Bronchial epithelial cell (primary cell): ENCODE measurements at regions not wholly inside any gene's neighbourhood (a gene's known extent, or its start where the extent isn't known, plus 50 kb on each side); places are given as distances from the start of the nearest gene placed in this dataset.

Source experiments
- DNase-seq: peaks from one replicate; pipeline ENCODE4 v3.0.0-alpha.2; 2010; ENCODE audit warnings: low read depth
- FAIRE-seq: peaks from 2 replicates; lab custom pipeline; 2011; peaks lifted over from hg19 to GRCh38; lab: Jason Lieb, UNC
- H3K27me3 ChIP-seq: 2 replicates; pipeline ENCODE4 v1.5.1; 2011; ENCODE audit warnings: low read length; ENCODE audit not compliant: control insufficient read depth, insufficient read depth
- H3K36me3 ChIP-seq: 2 replicates; pipeline ENCODE4 v1.5.1; 2011; ENCODE audit warnings: low read length; ENCODE audit not compliant: control insufficient read depth, insufficient read depth
- H3K4me3 ChIP-seq: 2 replicates; pipeline ENCODE4 v1.5.1; 2011; ENCODE audit warnings: mild to moderate bottlenecking, low read depth, low read length, control low read depth
- TF ChIP-seq, protein P1 (sequence below): IDR thresholded peaks from 2 replicates; pipeline ENCODE4 v1.5.1; 2011; ENCODE audit warnings: mild to moderate bottlenecking, moderate library complexity, low read length, control low read depth, inconsistent platforms; ENCODE audit not compliant: insufficient read depth, severe bottlenecking

DNA sequence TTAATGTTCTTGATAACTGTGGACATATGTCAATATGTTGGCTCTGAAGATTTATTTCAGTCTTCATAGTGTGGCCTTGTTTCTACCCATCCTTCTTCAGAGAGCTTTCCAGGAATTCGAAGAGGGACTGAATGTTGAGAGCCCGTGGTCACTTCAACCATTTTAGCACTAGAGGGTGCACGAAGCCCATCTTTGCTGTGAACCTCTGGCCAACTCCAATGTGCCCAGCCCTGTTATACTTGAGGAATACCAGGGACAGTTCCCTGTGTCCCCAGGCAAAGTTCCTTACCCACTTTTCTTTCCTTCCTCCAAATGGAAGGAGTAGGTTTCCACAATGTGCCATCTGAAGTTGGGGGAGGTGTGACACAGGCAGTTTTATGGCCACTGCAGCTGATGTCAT, 603.5 kb downstream of the RPL10L start:
- TF ChIP-seq, protein P1, sequence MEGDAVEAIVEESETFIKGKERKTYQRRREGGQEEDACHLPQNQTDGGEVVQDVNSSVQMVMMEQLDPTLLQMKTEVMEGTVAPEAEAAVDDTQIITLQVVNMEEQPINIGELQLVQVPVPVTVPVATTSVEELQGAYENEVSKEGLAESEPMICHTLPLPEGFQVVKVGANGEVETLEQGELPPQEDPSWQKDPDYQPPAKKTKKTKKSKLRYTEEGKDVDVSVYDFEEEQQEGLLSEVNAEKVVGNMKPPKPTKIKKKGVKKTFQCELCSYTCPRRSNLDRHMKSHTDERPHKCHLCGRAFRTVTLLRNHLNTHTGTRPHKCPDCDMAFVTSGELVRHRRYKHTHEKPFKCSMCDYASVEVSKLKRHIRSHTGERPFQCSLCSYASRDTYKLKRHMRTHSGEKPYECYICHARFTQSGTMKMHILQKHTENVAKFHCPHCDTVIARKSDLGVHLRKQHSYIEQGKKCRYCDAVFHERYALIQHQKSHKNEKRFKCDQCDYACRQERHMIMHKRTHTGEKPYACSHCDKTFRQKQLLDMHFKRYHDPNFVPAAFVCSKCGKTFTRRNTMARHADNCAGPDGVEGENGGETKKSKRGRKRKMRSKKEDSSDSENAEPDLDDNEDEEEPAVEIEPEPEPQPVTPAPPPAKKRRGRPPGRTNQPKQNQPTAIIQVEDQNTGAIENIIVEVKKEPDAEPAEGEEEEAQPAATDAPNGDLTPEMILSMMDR, result peak; percentile 28
- Histone ChIP-seq H3K36me3 (no peaks in the 10 kb centered on the region), H3K27me3 (no peaks in the 10 kb centered on the region), H3K4me3 (no peak overlapping the region)
- DNase-seq (peak; percentile 37), FAIRE-seq (no peak)

DNA sequence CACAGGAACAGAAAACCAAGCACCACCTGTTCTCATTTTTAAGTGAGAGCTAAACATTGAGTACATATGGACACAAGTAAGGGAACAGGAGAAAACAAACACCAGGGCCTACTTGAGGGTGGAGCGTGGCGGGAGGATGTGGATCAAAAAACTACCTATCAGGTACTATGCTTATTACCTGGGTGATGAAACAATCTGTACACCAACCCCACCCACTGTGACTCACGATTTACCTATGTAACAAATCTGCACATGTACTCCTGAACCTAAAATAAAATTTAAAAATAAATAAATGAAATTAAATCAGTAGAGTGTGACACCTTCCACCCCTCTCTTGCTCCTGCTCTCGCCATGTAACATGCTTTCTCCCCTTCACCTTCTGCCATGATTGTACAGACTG, 615.5 kb downstream of the RPL10L start:
- TF ChIP-seq, protein P1, result no peak
- Histone ChIP-seq H3K27me3 (no peaks in the 10 kb centered on the region), H3K36me3 (no peaks in the 10 kb centered on the region), H3K4me3 (no peak overlapping the region)
- DNase-seq, result peak; percentile 63
- no peak for FAIRE-seq

DNA sequence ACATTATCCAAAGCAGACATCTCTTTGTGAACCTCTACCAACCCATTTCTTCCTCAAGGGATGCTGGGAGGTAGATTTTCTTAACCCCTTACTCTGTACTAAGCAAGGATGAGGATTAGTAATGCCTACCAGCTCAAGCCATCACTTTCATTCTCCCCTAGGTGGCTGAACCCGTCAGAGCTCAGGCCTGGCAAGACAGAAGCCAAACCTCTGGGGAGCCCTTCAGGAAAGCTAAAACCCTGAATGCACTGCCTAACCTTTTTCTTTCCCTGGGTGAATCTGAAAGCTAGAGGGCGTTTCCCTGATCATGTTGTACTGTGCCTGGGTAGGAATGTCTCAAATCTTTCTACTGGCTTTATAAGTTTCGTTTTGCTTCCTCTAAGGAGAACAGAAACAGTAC, 617.3 kb downstream of the RPL10L start:
- DNase-seq (no peak), FAIRE-seq (no peak)
- Histone ChIP-seq H3K4me3 (no peak overlapping the region), H3K27me3 (no peaks in the 10 kb centered on the region), H3K36me3 (no peaks in the 10 kb centered on the region)
- TF ChIP-seq, protein P1, result no peak

DNA sequence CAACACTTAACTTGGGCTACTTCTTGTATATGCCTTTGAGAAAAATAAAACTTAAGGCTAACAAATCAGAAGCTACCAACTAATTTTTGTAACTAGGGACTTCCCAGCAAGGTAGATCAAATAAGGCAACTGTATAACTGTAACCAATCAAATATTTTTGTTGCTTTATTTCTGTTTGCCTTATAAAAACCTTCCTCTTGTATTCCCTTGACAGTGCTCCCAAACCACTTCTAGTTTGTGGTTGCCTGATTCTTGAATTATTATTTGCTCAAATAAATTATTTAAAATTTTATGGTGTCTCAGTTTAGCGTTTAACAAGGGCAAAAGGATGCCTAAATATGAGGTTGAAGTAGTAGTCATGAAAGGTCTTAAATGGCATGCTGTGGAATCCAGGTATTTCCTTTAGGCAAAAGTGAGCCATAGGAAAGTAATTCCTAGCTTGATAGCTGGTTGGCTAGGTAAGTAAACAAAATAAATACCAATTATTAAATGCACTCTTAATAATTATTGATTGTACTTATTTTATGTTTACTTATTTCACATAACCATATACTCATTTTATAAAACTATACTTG, 632.6 kb downstream of the RPL10L start:
- TF ChIP-seq, protein P1, result no peak
- no peaks in the 10 kb centered on the region for H3K36me3 ChIP-seq
- H3K27me3 ChIP-seq, result no peaks in the 10 kb centered on the region
- peak; percentile 23 for DNase-seq
- FAIRE-seq, result no peak
- no peak overlapping the region for H3K4me3 ChIP-seq

- H3K36me3 ChIP-seq, result no peaks in the 10 kb centered on the region
- TF ChIP-seq, protein P1, result no peak
- H3K4me3 ChIP-seq, result no peak overlapping the region
- H3K27me3 ChIP-seq, result no peaks in the 10 kb centered on the region
- no peak for DNase-seq
- FAIRE-seq, result no peak
These were observed 643.2 kb downstream of the RPL10L start for GRCh38 chr14:46008348-46008747.

GRCh38 chr14:45998554-45998953, 653.0 kb downstream of the RPL10L start:
- TF ChIP-seq, protein P1, result no peak
- H3K27me3 ChIP-seq, result no peaks in the 10 kb centered on the region
- no peak for FAIRE-seq

More at GRCh38 chr14:45998554-45998953, 653.0 kb downstream of the RPL10L start:
- H3K4me3 ChIP-seq, result no peak overlapping the region
- H3K36me3 ChIP-seq, result no peaks in the 10 kb centered on the region
- DNase-seq, result no peak
